ENCODE measurements at regions not wholly inside any gene's neighbourhood (a gene's known extent, or its start where the extent isn't known, plus 50 kb on each side); places are given as distances from the start of the nearest gene placed in this dataset.

GRCh38 chr11:126138636-126139035 lies 72.8 kb downstream of the RPUSD4 start:
- Histone ChIP-seq H3K36me3 (no peaks in the 10 kb centered on the region), H3K4me3 (no peak overlapping the region), H3K27me3 (no peaks in the 10 kb centered on the region), H3K27ac (peak overlapping the region in 1 of 4 donors; percentile 46), H3K4me1 (peaks cover 0 to 44% (median 6%) of the 10 kb centered on the region in 4 donors), H3K9me3 (no peaks in the 10 kb centered on the region)
- 80 to 81% methylated on average over 7 of the region's 7 CpGs for WGBS, 2 donors
- TF ChIP-seq EP300 (IDR thresholded peaks at IDR 0.05) (no peak), CTCF (IDR thresholded peaks at IDR 0.05) (no peak), POLR2A (IDR thresholded peaks at IDR 0.05) (no peak)
- DNase-seq (ENCODE audit: low spot score in 2 of 2): no peak

DNA sequence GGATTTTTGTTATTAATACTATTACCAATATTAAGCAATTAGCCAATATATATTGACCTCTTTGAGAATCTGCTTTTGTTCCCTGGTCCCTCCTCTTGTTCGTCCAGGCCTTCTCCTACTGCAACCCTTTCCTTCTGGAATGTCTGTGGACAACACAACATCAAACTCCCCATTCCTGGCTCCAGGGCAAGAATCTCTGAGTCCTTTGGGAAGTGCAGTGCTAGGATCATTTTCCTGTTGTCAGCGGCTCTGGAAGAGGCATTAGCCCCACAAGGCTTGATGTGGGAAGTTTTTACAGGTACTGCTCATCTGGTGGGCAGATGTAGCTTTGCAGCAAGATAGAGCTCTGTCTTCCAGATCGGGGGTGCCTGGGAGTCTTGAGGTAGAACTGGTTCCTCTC lies 74.3 kb downstream of the RPUSD4 start:
- H3K4me1 ChIP-seq: peaks cover 0 to 51% (median 6%) of the 10 kb centered on the region in 4 donors
- WGBS, 2 donors: 54 to 71% methylated on average over 3 of the region's 3 CpGs
- no peaks in the 10 kb centered on the region for H3K9me3 ChIP-seq
- no peak for DNase-seq (ENCODE audit: low spot score in 2 of 2)
- H3K27ac ChIP-seq: no peak overlapping the region
- no peak overlapping the region for H3K4me3 ChIP-seq
- TF ChIP-seq POLR2A (IDR thresholded peaks at IDR 0.05) (no peak), EP300 (IDR thresholded peaks at IDR 0.05) (no peak), CTCF (IDR thresholded peaks at IDR 0.05) (no peak)
- no peaks in the 10 kb centered on the region for H3K27me3 ChIP-seq
- no peaks in the 10 kb centered on the region for H3K36me3 ChIP-seq

GRCh38 chr11:126136507-126136906 lies 73.8 kb upstream of the CDON start:
- H3K27me3 ChIP-seq: no peaks in the 10 kb centered on the region
- WGBS, 2 donors: 85 to 95% methylated on average over 10 of the region's 10 CpGs
- H3K9me3 ChIP-seq: no peaks in the 10 kb centered on the region
- peak in 1 of 2 donors; percentile 43 for DNase-seq (ENCODE audit: low spot score in 2 of 2)
- TF ChIP-seq CTCF (IDR thresholded peaks at IDR 0.05) (no peak), POLR2A (IDR thresholded peaks at IDR 0.05) (no peak), EP300 (IDR thresholded peaks at IDR 0.05) (peak in 1 of 2 donors; percentile 20)
- H3K36me3 ChIP-seq: no peaks in the 10 kb centered on the region
- H3K27ac ChIP-seq: peak overlapping the region in 1 of 4 donors; percentile 30
- H3K4me3 ChIP-seq: no peak overlapping the region
- H3K4me1 ChIP-seq: peaks cover 0 to 52% (median 6%) of the 10 kb centered on the region in 4 donors

DNA sequence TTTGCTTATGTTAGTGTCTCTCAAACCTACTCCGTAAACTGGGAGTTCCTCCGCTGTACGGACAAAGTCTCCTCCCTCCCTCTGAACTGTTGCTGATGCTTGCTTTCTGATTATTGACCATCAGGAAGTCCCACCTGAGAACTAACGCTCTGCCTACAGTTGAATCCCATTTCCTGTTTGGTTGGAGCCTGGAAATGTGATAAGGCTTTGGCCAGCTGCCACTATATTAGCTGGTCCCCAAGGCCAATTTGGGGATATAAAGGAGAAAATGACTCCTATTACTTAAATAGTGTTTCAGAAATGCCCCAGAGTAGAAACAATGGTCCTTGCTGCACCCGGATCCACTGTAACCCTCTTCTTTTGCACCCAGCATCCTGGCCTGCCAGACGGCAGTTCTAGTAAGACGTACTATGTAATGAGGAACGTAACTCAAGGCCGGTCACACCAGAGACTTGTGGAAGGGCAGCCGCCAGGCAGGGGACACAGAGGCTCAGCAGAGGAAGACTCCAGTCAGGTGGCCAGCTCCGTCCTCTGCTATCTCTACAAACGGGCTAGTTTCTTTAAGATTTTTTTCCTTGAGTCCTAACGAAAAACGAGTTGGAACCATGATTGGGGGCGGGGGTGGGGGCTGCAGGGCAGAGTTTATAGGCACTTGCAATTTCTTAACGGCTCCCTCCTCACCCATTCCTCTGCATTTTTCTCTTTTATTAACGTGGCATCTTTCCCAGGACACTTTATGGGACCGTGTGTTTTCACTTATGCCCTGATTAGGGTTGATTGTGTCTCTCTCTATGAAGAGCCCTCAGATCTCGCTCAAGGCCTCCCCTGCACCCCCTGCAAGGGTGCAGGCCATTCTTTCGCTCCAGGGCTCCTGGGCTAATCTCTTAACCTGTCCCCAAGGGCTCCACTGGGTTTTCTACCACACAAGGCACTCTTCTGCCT lies 72.8 kb upstream of the CDON start:
- Histone ChIP-seq H3K27me3 (no peaks in the 10 kb centered on the region), H3K4me1 (peaks cover 0 to 46% (median 6%) of the 10 kb centered on the region in 4 donors), H3K9me3 (no peaks in the 10 kb centered on the region), H3K27ac (peak overlapping the region in 1 of 4 donors; percentile 21), H3K4me3 (no peak overlapping the region), H3K36me3 (no peaks in the 10 kb centered on the region)
- no peak for DNase-seq (ENCODE audit: low spot score in 2 of 2)
- 63 to 70% methylated on average over 20 of the region's 20 CpGs for WGBS, 2 donors
- TF ChIP-seq EP300 (IDR thresholded peaks at IDR 0.05) (no peak), POLR2A (IDR thresholded peaks at IDR 0.05) (no peak), CTCF (IDR thresholded peaks at IDR 0.05) (no peak)

- Histone ChIP-seq H3K36me3 (no peaks in the 10 kb centered on the region), H3K9me3 (no peaks in the 10 kb centered on the region), H3K27ac (no peak overlapping the region), H3K27me3 (no peaks in the 10 kb centered on the region), H3K4me1 (peaks cover 0 to 39% (median 2%) of the 10 kb centered on the region in 4 donors), H3K4me3 (no peak overlapping the region)
- 81 to 82% methylated on average over 8 of the region's 8 CpGs for WGBS, 2 donors
- no peak for DNase-seq (ENCODE audit: low spot score in 2 of 2)
- TF ChIP-seq POLR2A (IDR thresholded peaks at IDR 0.05) (no peak), CTCF (IDR thresholded peaks at IDR 0.05) (no peak), EP300 (IDR thresholded peaks at IDR 0.05) (no peak)
Measured at GRCh38 chr11:126134461-126135155, 71.9 kb upstream of the CDON start.
